HEK293 (cell line): ENCODE measurements at regions not wholly inside any gene's neighbourhood (a gene's known extent, or its start where the extent isn't known, plus 50 kb on each side); places are given as distances from the start of the nearest gene placed in this dataset.

ENCODE experiments used
- CTCF ChIA-PET: fragments of 350-600 bp; formaldehyde crosslinking; extraction: SDS; loops from one replicate; lab custom pipeline; 2021; ENCODE audit warnings: antibody characterized with exemption; lab: Yijun Ruan, JAX
- POLR2A ChIA-PET: fragments of 300-600 bp; formaldehyde crosslinking; extraction: SDS; loops from one replicate; lab custom pipeline; 2020; ENCODE audit warnings: antibody characterized with exemption, inconsistent platforms; lab: Yijun Ruan, JAX
- H3K27ac ChIP-seq: fragments of 200-500 bp; sonication (Bioruptor generic); 2 replicates; pipeline ENCODE4 v1.5.1; 2014; ENCODE audit warnings: low read depth, low read length, control low read depth, inconsistent platforms; ENCODE audit errors: extremely low read depth
- H3K36me3 ChIP-seq, 2 experiments: fragments of 200-500 bp in 1 of 2; sonication (Bioruptor generic) in 1 of 2; 1 replicate in 1 of 2; 2 replicates in 1 of 2; pipeline ENCODE4 v1.5.1; 2014 to 2017; ENCODE audit warnings: inconsistent platforms in 2 of 2, low read length in 2 of 2; ENCODE audit not compliant: control insufficient read depth in 2 of 2, insufficient read depth in 1 of 2
- H3K4me1 ChIP-seq: fragments of 200-500 bp; sonication (Bioruptor generic); 2 replicates; pipeline ENCODE4 v1.5.1; 2014; ENCODE audit warnings: mild to moderate bottlenecking, low read length, inconsistent platforms; ENCODE audit not compliant: control insufficient read depth, insufficient read depth
- H3K4me3 ChIP-seq: 2 replicates; pipeline ENCODE4 v1.5.1; 2011; ENCODE audit warnings: low read depth, mild to moderate bottlenecking, control low read depth, low read length, moderate library complexity
- H3K9me3 ChIP-seq: fragments of 200-500 bp; sonication (Bioruptor generic); 2 replicates; pipeline ENCODE4 v1.5.1; 2014; ENCODE audit warnings: low read depth, low read length, inconsistent platforms; ENCODE audit not compliant: control insufficient read depth, insufficient read depth
- FEZF1 ChIP-seq: fragments of 450-650 bp; formaldehyde crosslinking; IDR thresholded peaks from 2 replicates; pipeline ENCODE4 v1.5.1; 2016; ENCODE audit warnings: missing biosample characterization, missing genetic modification characterization
- SETDB1 ChIP-seq: IDR thresholded peaks from one replicate; pipeline ENCODE4 v1.6.1; 2017; ENCODE audit warnings: mild to moderate bottlenecking, low read length, moderate library complexity, mixed read lengths; ENCODE audit not compliant: insufficient read length
- TCF7L2 ChIP-seq: IDR thresholded peaks from 2 replicates; pipeline ENCODE4 v1.6.1; 2011; ENCODE audit warnings: low read depth, mild to moderate bottlenecking, inconsistent platforms, low read length, moderate library complexity, borderline replicate concordance
- YY2 ChIP-seq: fragments of 450-650 bp; formaldehyde crosslinking; IDR thresholded peaks from 2 replicates; pipeline ENCODE4 v1.5.1; 2016; ENCODE audit warnings: missing biosample characterization, missing genetic modification characterization
- ZBTB49 ChIP-seq: fragments of 450-650 bp; formaldehyde crosslinking; IDR thresholded peaks from 2 replicates; pipeline ENCODE4 v1.5.1; 2016; ENCODE audit warnings: missing biosample characterization, missing genetic modification characterization, low read depth
- ZFHX2 ChIP-seq: fragments of 450-650 bp; formaldehyde crosslinking; conservative IDR thresholded peaks from 2 replicates; pipeline ENCODE4 v1.5.1; 2016; ENCODE audit warnings: missing biosample characterization, missing genetic modification characterization
- ZFP37 ChIP-seq: fragments of 450-650 bp; formaldehyde crosslinking; IDR thresholded peaks from 2 replicates; pipeline ENCODE4 v1.5.1; 2016; ENCODE audit warnings: missing biosample characterization, missing genetic modification characterization
- ZNF169 ChIP-seq: fragments of 450-650 bp; formaldehyde crosslinking; IDR thresholded peaks from 2 replicates; pipeline ENCODE4 v1.5.1; 2016; ENCODE audit warnings: missing biosample characterization, missing genetic modification characterization
- ZNF175 ChIP-seq: fragments of 450-650 bp; formaldehyde crosslinking; IDR thresholded peaks from 2 replicates; pipeline ENCODE4 v1.5.1; 2016; ENCODE audit warnings: missing biosample characterization, missing genetic modification characterization
- ZNF18 ChIP-seq: fragments of 450-650 bp; formaldehyde crosslinking; IDR thresholded peaks from 2 replicates; pipeline ENCODE4 v1.5.1; 2016; ENCODE audit warnings: missing biosample characterization, missing genetic modification characterization
- ZNF311 ChIP-seq: fragments of 450-650 bp; formaldehyde crosslinking; IDR thresholded peaks from 2 replicates; pipeline ENCODE4 v1.5.1; 2017; ENCODE audit warnings: missing biosample characterization, missing genetic modification characterization, borderline replicate concordance
- ZNF391 ChIP-seq: fragments of 450-650 bp; formaldehyde crosslinking; IDR thresholded peaks from 2 replicates; pipeline ENCODE4 v1.5.1; 2016; ENCODE audit warnings: low read depth, missing biosample characterization, missing genetic modification characterization, borderline replicate concordance
- ZNF394 ChIP-seq: fragments of 450-650 bp; formaldehyde crosslinking; IDR thresholded peaks from 2 replicates; pipeline ENCODE4 v1.5.1; 2016; ENCODE audit warnings: missing biosample characterization, missing genetic modification characterization, mild to moderate bottlenecking, moderate library complexity, borderline replicate concordance
- ZNF585B ChIP-seq: fragments of 450-650 bp; formaldehyde crosslinking; IDR thresholded peaks from 2 replicates; pipeline ENCODE4 v1.5.1; 2016; ENCODE audit warnings: missing biosample characterization, missing genetic modification characterization
- ZNF600 ChIP-seq: fragments of 450-650 bp; formaldehyde crosslinking; IDR thresholded peaks from 2 replicates; pipeline ENCODE4 v1.5.1; 2016; ENCODE audit warnings: missing biosample characterization, missing genetic modification characterization
- ZNF610 ChIP-seq: fragments of 450-650 bp; formaldehyde crosslinking; IDR thresholded peaks from 2 replicates; pipeline ENCODE4 v1.5.1; 2016; ENCODE audit warnings: missing biosample characterization, missing genetic modification characterization, borderline replicate concordance
- ZNF664 ChIP-seq: fragments of 450-650 bp; formaldehyde crosslinking; IDR thresholded peaks from 2 replicates; pipeline ENCODE4 v1.5.1; 2016; ENCODE audit warnings: missing biosample characterization, missing genetic modification characterization
- ZSCAN23 ChIP-seq: fragments of 450-650 bp; formaldehyde crosslinking; IDR thresholded peaks from 2 replicates; pipeline ENCODE4 v1.5.1; 2016; ENCODE audit warnings: missing biosample characterization, missing genetic modification characterization

GRCh38 chr6:102774326-102774725 lies 1380.8 kb downstream of the GRIK2 start (continued):
- TF ChIP-seq ZNF391 (tag by site-specific recombination), result no peak
- TF ChIP-seq ZNF175 (tag by site-specific recombination), result no peak
- TF ChIP-seq SETDB1, result no peak

GRCh38 chr6:102773636-102774035 lies 1380.1 kb downstream of the GRIK2 start:
- Histone ChIP-seq H3K4me3 (no peak overlapping the region), H3K36me3 (no peaks in the 10 kb centered on the region), H3K27ac (no peak overlapping the region), H3K9me3 (no peaks in the 10 kb centered on the region), H3K4me1 (no peaks in the 10 kb centered on the region)
- TF ChIP-seq ZNF311, result no peak
- no peak for TF ChIP-seq ZNF18 (tag by site-specific recombination)
- TF ChIP-seq ZNF585B (tag by site-specific recombination), result no peak
- TF ChIP-seq TCF7L2, result no peak
- ChIA-PET POLR2A (no interaction called here), CTCF (interaction anchor here (0.6 kb wide), 1 partner anchor 184 kb away, joined by 3 read pairs; no protein-coding TSS in a partner anchor)

- Histone ChIP-seq H3K36me3 (no peaks in the 10 kb centered on the region), H3K4me3 (no peak overlapping the region), H3K9me3 (no peaks in the 10 kb centered on the region), H3K4me1 (no peaks in the 10 kb centered on the region), H3K27ac (no peak overlapping the region)
- no peak for TF ChIP-seq ZFHX2 (tag by site-specific recombination)
- ChIA-PET POLR2A (no interaction called here), CTCF (no interaction called here)
Observed at GRCh38 chr6:102766963-102767362, 1373.5 kb downstream of the GRIK2 start.

GRCh38 chr6:102764317-102764716 lies 1370.8 kb downstream of the GRIK2 start:
- POLR2A ChIA-PET, result no interaction called here
- Histone ChIP-seq H3K9me3 (no peaks in the 10 kb centered on the region), H3K4me3 (no peak overlapping the region), H3K27ac (no peak overlapping the region), H3K4me1 (no peaks in the 10 kb centered on the region)
- TF ChIP-seq ZNF394 (tag by site-specific recombination), result no peak
- TF ChIP-seq ZNF600 (tag by site-specific recombination), result no peak
- TF ChIP-seq ZNF18 (tag by site-specific recombination), result no peak
- TF ChIP-seq ZNF169 (tag by site-specific recombination), result no peak
- TF ChIP-seq YY2 (tag by site-specific recombination), result no peak
- TF ChIP-seq ZSCAN23 (tag by site-specific recombination), result no peak
- TF ChIP-seq ZNF610 (tag by site-specific recombination), result no peak
- TF ChIP-seq ZNF664 (tag by site-specific recombination), result no peak
- TF ChIP-seq ZFP37 (tag by site-specific recombination), result no peak
- no peak for TF ChIP-seq ZBTB49 (tag by site-specific recombination)
- no peak for TF ChIP-seq FEZF1 (tag by site-specific recombination)
- TF ChIP-seq, all 188 proteins: peak for 0
- CTCF ChIA-PET, result no interaction called here
- no peaks in the 10 kb centered on the region for H3K36me3 ChIP-seq
